ENCODE measurements at regions not wholly inside any gene's neighbourhood (a gene's known extent, or its start where the extent isn't known, plus 50 kb on each side); places are given as distances from the start of the nearest gene placed in this dataset.

DNA sequence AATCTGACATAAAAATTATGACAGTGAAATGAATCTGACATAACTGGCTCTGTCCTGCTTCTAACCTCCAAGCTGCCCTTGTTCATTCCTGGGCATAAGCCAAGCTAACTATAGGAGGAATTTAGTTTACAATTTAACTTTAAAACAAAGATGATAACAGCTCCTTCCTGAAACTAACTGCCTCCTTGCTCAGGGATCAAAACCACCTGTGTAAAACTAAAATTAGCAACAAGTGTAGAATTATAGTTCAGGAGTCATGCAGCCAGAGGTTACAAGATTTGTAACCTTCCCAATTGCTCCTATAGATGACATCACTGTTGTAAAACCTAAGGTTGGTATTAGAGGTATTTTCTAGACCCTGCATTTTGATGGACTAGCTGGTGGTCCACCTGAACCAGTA is 256.4 kb upstream of the POM121L12 start:
- intact Hi-C loops (cut with DNase I): no loop called here
- no peak overlapping the region for H3K4me3 ChIP-seq
- no peaks in the 10 kb centered on the region for H3K36me3 ChIP-seq
- H3K4me1 ChIP-seq (replicated peaks): no peaks in the 10 kb centered on the region
- H3K27ac ChIP-seq: no peak overlapping the region
- TF ChIP-seq, protein P1, sequence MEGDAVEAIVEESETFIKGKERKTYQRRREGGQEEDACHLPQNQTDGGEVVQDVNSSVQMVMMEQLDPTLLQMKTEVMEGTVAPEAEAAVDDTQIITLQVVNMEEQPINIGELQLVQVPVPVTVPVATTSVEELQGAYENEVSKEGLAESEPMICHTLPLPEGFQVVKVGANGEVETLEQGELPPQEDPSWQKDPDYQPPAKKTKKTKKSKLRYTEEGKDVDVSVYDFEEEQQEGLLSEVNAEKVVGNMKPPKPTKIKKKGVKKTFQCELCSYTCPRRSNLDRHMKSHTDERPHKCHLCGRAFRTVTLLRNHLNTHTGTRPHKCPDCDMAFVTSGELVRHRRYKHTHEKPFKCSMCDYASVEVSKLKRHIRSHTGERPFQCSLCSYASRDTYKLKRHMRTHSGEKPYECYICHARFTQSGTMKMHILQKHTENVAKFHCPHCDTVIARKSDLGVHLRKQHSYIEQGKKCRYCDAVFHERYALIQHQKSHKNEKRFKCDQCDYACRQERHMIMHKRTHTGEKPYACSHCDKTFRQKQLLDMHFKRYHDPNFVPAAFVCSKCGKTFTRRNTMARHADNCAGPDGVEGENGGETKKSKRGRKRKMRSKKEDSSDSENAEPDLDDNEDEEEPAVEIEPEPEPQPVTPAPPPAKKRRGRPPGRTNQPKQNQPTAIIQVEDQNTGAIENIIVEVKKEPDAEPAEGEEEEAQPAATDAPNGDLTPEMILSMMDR (IDR thresholded peaks at IDR 0.05): no peak
- no peak for DNase-seq (ENCODE audit: low spot score)
- no peaks in the 10 kb centered on the region for H3K9me3 ChIP-seq
- H3K27me3 ChIP-seq (replicated peaks; ENCODE audit: insufficient read depth): no peaks in the 10 kb centered on the region

DNA sequence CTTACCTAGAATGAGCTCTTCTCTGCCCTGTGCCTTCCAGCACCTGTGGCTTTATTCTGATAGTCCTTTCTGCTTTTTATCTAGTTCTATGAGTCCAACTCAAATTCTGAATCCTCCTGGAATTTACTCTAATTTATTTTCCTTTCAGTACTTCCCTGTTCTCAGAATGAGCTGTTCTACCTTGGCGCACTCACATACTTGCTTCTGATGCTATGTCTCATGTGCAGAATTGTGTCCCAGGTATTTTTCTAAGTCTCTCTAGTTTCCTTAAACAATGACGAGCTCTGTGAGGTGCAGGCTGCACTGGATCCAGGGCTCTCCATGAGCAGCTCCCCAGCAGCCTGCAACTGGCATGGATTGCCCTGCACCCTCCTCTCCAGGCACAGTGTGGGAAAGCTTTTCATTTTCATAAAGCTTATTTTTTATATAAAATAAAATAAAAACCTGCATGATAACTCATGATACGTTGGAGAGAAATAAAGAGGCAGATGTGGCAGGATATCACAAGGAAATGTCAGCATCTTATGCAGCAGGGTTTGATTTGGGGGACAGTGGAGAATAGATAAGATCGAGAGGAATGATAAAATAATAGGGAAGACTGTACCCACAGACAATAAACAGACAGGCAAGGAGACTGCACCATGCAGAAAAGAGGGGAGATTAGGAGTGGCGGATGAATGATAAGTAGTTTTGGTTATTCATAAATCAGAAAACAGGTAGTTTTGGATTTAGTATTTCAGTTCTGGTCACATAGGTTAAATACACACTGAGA is 258.2 kb upstream of the POM121L12 start:
- Histone ChIP-seq H3K27ac (no peak overlapping the region), H3K4me3 (no peak overlapping the region), H3K27me3 (replicated peaks; ENCODE audit: insufficient read depth) (no peaks in the 10 kb centered on the region), H3K9me3 (no peaks in the 10 kb centered on the region), H3K36me3 (no peaks in the 10 kb centered on the region), H3K4me1 (replicated peaks) (no peaks in the 10 kb centered on the region)
- DNase-seq (ENCODE audit: low spot score): no peak
- intact Hi-C loops (cut with DNase I): no loop called here
- 77% methylated on average over 5 of the region's 5 CpGs for WGBS
- no peak for TF ChIP-seq POLR2AphosphoS5 (IDR thresholded peaks at IDR 0.05)
- TF ChIP-seq, protein P1 (IDR thresholded peaks at IDR 0.05): no peak
- no peak for TF ChIP-seq POLR2A (IDR thresholded peaks at IDR 0.05)

DNA sequence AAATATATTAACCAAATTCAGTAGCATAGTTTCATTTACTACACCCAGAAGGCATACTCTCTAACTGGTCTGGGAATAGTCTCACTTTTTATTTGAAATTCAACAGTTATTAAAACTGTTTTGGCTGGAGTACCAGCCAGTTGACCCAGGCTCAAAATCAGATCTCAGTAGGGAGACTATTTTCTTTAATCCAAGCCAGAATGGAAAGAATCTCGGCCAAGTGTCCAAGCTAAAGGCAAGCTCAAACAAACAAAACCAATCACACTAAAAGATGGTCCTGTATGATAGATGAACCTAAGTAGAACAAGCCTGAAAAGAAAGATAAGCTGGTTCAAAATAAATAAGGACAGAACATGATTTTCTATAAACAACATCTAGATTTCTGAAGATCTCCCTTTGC is 259.6 kb upstream of the POM121L12 start:
- TF ChIP-seq POLR2AphosphoS5 (IDR thresholded peaks at IDR 0.05) (no peak), POLR2A (IDR thresholded peaks at IDR 0.05) (no peak)
- TF ChIP-seq, protein P1 (IDR thresholded peaks at IDR 0.05): no peak
- DNase-seq (ENCODE audit: low spot score): no peak
- Histone ChIP-seq H3K9me3 (no peaks in the 10 kb centered on the region), H3K27ac (no peak overlapping the region), H3K4me3 (no peak overlapping the region), H3K36me3 (no peaks in the 10 kb centered on the region), H3K4me1 (replicated peaks) (no peaks in the 10 kb centered on the region), H3K27me3 (replicated peaks; ENCODE audit: insufficient read depth) (no peaks in the 10 kb centered on the region)
- intact Hi-C loops (cut with DNase I): no loop called here
- 24% methylated on average over 1 of the region's 1 CpG for WGBS

DNA sequence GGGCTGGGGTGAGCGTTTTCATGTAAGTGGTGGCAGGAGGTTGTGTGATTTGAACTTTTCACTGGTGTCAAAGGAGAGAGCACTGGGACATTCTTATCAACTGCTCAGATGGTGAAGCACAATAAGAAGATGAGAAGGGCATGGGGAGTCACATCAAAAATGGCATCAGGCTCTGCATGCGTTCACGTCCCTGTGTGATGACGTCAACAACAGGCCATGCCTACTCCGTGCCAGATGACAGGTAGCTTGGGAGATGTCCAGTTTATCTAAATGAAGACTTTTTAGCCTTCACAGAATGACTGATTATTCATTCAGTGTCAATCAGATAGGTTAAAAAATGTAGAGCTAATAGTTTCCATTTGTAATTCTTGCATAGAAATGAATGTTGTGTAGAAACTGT is 264.3 kb upstream of the POM121L12 start:
- no peaks in the 10 kb centered on the region for H3K27me3 ChIP-seq (replicated peaks; ENCODE audit: insufficient read depth)
- DNase-seq (ENCODE audit: low spot score): no peak
- no peaks in the 10 kb centered on the region for H3K9me3 ChIP-seq
- no peaks in the 10 kb centered on the region for H3K36me3 ChIP-seq
- no peaks in the 10 kb centered on the region for H3K4me1 ChIP-seq (replicated peaks)
- no peak overlapping the region for H3K27ac ChIP-seq
- TF ChIP-seq, protein P1 (IDR thresholded peaks at IDR 0.05): no peak
- TF ChIP-seq POLR2A (IDR thresholded peaks at IDR 0.05): no peak
- TF ChIP-seq POLR2AphosphoS5 (IDR thresholded peaks at IDR 0.05): no peak
- H3K4me3 ChIP-seq: no peak overlapping the region
- intact Hi-C loops (cut with DNase I): no loop called here
- 81% methylated on average over 5 of the region's 5 CpGs for WGBS

DNA sequence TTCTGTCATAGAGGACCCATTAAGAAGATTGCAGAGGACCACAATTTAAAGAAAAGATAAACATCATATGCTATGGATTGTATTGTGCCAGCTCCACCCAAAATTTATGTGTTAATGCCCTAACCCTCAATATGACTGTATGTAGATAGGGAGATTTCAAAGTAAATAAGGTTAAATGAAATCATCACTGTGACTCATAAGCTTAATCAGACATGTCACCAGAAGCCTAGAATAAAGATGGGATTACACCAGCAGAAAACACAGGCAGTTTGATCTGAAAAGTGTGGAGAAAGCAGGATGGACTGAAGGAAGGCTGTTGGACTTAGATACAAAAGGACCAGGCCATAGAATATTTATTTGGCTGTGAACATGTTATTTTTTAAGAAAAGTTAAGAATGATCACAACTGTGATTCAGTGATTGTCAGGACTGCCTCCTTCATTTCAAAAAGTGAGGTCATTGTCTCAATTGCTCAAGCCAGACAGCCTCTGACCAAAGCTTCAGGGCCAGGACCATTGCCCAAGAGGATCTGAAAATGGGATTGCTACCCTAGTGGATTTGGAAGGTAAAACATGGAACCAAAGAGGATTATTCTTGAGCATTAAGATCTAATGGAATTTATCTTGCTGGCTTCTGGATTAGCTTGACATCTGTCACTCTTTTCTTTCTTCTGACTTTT is 270.8 kb upstream of the POM121L12 start:
- no peaks in the 10 kb centered on the region for H3K36me3 ChIP-seq
- no peak overlapping the region for H3K27ac ChIP-seq
- H3K4me1 ChIP-seq (replicated peaks): no peaks in the 10 kb centered on the region
- no peak overlapping the region for H3K4me3 ChIP-seq
- no peak for DNase-seq (ENCODE audit: low spot score)
- TF ChIP-seq POLR2A (IDR thresholded peaks at IDR 0.05): no peak
- no peak for TF ChIP-seq POLR2AphosphoS5 (IDR thresholded peaks at IDR 0.05)
- TF ChIP-seq, protein P1 (IDR thresholded peaks at IDR 0.05): no peak
- intact Hi-C loops (cut with DNase I): no loop called here
- no peaks in the 10 kb centered on the region for H3K9me3 ChIP-seq
- H3K27me3 ChIP-seq (replicated peaks; ENCODE audit: insufficient read depth): no peaks in the 10 kb centered on the region
